Astrocyte (in vitro differentiated cells and primary cell): ENCODE measurements at regions not wholly inside any gene's neighbourhood (a gene's known extent, or its start where the extent isn't known, plus 50 kb on each side); places are given as distances from the start of the nearest gene placed in this dataset.

Source experiments
- CTCF ChIP-seq: IDR thresholded peaks from 2 replicates; pipeline ENCODE4 v1.5.1; 2011; ENCODE audit warnings: low read depth, mild to moderate bottlenecking, inconsistent platforms, low read length, moderate library complexity; ENCODE audit not compliant: insufficient read depth
- EZH2 ChIP-seq: IDR thresholded peaks from 2 replicates; pipeline ENCODE4 v1.6.1; 2012; ENCODE audit warnings: mild to moderate bottlenecking, low read length, inconsistent platforms; ENCODE audit not compliant: insufficient read depth

- no peak for TF ChIP-seq EZH2
- no peak for TF ChIP-seq CTCF
Observed at GRCh38 chr6:22709803-22710202, 140.4 kb downstream of the HDGFL1 start.
